B cell (primary cell): ENCODE measurements at regions not wholly inside any gene's neighbourhood (a gene's known extent, or its start where the extent isn't known, plus 50 kb on each side); places are given as distances from the start of the nearest gene placed in this dataset.

Experiments
- ATAC-seq: fragments of 200-7000 bp; cut with Tn5 transposase; one replicate; pipeline ENCODE4 v1.10.0; 2021; ENCODE audit warnings: low read depth, mild to moderate bottlenecking, moderate number of reproducible peaks, moderate library complexity
- CTCF ChIA-PET: fragments of 350-600 bp; sonication (Branson Sonifier 250); formaldehyde crosslinking; loops from one replicate; lab custom pipeline; 2021; ENCODE audit warnings: antibody characterized with exemption, inconsistent platforms; lab: Charles Lee
- POLR2A ChIA-PET: fragments of 350-600 bp; sonication (Branson Sonifier 250); formaldehyde crosslinking; loops from one replicate; lab custom pipeline; 2021; ENCODE audit warnings: antibody characterized with exemption; lab: Charles Lee
- DNase-seq: peaks from one replicate; pipeline ENCODE4 v3.0.0; 2013
- H2AFZ ChIP-seq: 2 replicates; pipeline ENCODE4 v1.6.1; 2012; ENCODE audit warnings: mild to moderate bottlenecking, low read depth, low read length; ENCODE audit not compliant: insufficient read depth, poor library complexity, severe bottlenecking
- H3K27ac ChIP-seq, 2 donors: 1 replicate in 1 of 2; 2 replicates in 1 of 2; pipeline ENCODE4 v1.5.1; 2012 to 2013; ENCODE audit warnings: low read length in 2 of 2, mild to moderate bottlenecking in 2 of 2, moderate library complexity in 1 of 2
- H3K27me3 ChIP-seq, 4 experiments: fragments of 200-600 bp in 1 of 4; sonication (generic) in 1 of 4; replicated peaks in 1 of 4; 1 replicate in 2 of 4; 2 replicates in 2 of 4; pipeline versions ENCODE4 v1.6.1 to v1.7.0; 2013 to 2016; ENCODE audit warnings: low read length in 3 of 4, mild to moderate bottlenecking in 2 of 4, mixed read lengths in 1 of 4, moderate library complexity in 1 of 4; ENCODE audit not compliant: insufficient read depth in 4 of 4, control insufficient read depth in 3 of 4; ENCODE audit errors: control extremely low read depth in 1 of 4
- H3K36me3 ChIP-seq, 2 experiments: replicated peaks in 1 of 2; 1 replicate in 1 of 2; 2 replicates in 1 of 2; pipeline versions ENCODE4 v1.6.1 to v1.7.1; 2013; ENCODE audit warnings: low read length in 1 of 2; ENCODE audit not compliant: insufficient read depth in 2 of 2, control insufficient read depth in 1 of 2; ENCODE audit errors: control extremely low read depth in 1 of 2, extremely low read depth in 1 of 2
- H3K4me1 ChIP-seq, 2 donors: fragments of 200-600 bp in 1 of 2; sonication (generic) in 1 of 2; 1 replicate in 1 of 2; 2 replicates in 1 of 2; pipeline versions ENCODE4 v1.5.1 to v1.6.1; 2013 to 2017; ENCODE audit warnings: low read length in 2 of 2; ENCODE audit not compliant: control insufficient read depth in 2 of 2, insufficient read depth in 2 of 2
- H3K4me2 ChIP-seq: replicated peaks from 2 replicates; pipeline ENCODE3; 2012; ENCODE audit warnings: mild to moderate bottlenecking, low read depth, low read length; ENCODE audit not compliant: poor library complexity, severe bottlenecking
- H3K4me3 ChIP-seq, 5 experiments: fragments of 200-600 bp in 1 of 5; sonication (generic) in 1 of 5; 1 replicate in 3 of 5; 2 replicates in 2 of 5; pipeline versions ENCODE4 v1.5.1 to v1.7.0; 2011 to 2016; ENCODE audit warnings: low read length in 4 of 5, mild to moderate bottlenecking in 4 of 5, low read depth in 2 of 5, control low read depth in 1 of 5, moderate library complexity in 1 of 5; ENCODE audit not compliant: insufficient read depth in 1 of 5; ENCODE audit errors: control extremely low read depth in 1 of 5, extremely low read depth in 1 of 5
- H3K79me2 ChIP-seq: fragments of 200-600 bp; sonication (generic); one replicate; pipeline ENCODE4 v1.6.0; 2016; ENCODE audit warnings: low read length; ENCODE audit not compliant: control insufficient read depth, insufficient read depth
- H3K9ac ChIP-seq: fragments of 200-600 bp; sonication (generic); 2 replicates; pipeline ENCODE4 v1.6.1; 2017; ENCODE audit warnings: mild to moderate bottlenecking, low read length, moderate library complexity
- H3K9me3 ChIP-seq, 3 donors: one replicate each; pipeline versions ENCODE4 v1.6.1 to v1.7.1; 2013; ENCODE audit warnings: low read length in 2 of 3; ENCODE audit not compliant: control insufficient read depth in 2 of 3, insufficient read depth in 1 of 3; ENCODE audit errors: control extremely low read depth in 1 of 3
- H4K20me1 ChIP-seq: 2 replicates; pipeline ENCODE4 v1.6.0; 2012; ENCODE audit warnings: mild to moderate bottlenecking, low read length; ENCODE audit not compliant: insufficient read depth, control insufficient read depth, poor library complexity, severe bottlenecking
- H3K27ac Mint-ChIP-seq: one replicate; pipeline ENCODE4 v1.8.0; 2021; ENCODE audit warnings: mixed read lengths
- H3K27me3 Mint-ChIP-seq: one replicate; pipeline ENCODE4 v1.8.0; 2021; ENCODE audit warnings: mixed read lengths
- H3K4me1 Mint-ChIP-seq: one replicate; pipeline ENCODE4 v1.8.0; 2021; ENCODE audit warnings: mixed read lengths
- H3K4me3 Mint-ChIP-seq: one replicate; pipeline ENCODE4 v1.8.0; 2021; ENCODE audit warnings: mixed read lengths
- H3K9me3 Mint-ChIP-seq: one replicate; pipeline ENCODE4 v1.8.0; 2022; ENCODE audit warnings: mixed read lengths; ENCODE audit not compliant: insufficient read depth
- EZH2 ChIP-seq: IDR thresholded peaks from 2 replicates; pipeline ENCODE4 v1.6.1; 2012; ENCODE audit warnings: borderline replicate concordance, low read depth, mild to moderate bottlenecking, moderate library complexity, low read length; ENCODE audit not compliant: insufficient read depth, poor library complexity, severe bottlenecking
- WGBS: methylation state at CpG from one replicate; pipeline ENCODE4 v1.1.5; 2013; ENCODE audit warnings: missing lambda C conversion rate; ENCODE audit not compliant: insufficient coverage; 5-methylcytosine and 5-hydroxymethylcytosine counted together
- intact Hi-C: fragments of 100-400 bp; cut with micrococcal nuclease; formaldehyde crosslinking; loops from one replicate; pipeline ENCODE4 v1.10.0; 2022
- TF ChIP-seq, protein P1 (sequence below): fragments of 200-600 bp; IDR thresholded peaks from one replicate; pipeline ENCODE4 v1.8.0; 2022; ENCODE audit warnings: antibody characterized with exemption, mild to moderate bottlenecking

GRCh38 chr16:48081656-48082055 is 74.1 kb downstream of the ABCC12 start:
- Mint-ChIP-seq H3K27ac (no peak overlapping the region), H3K4me3 (no peak overlapping the region), H3K4me1 (no peaks in the 10 kb centered on the region), H3K9me3 (no peaks in the 10 kb centered on the region), H3K27me3 (peaks cover 29% of the 10 kb centered on the region)
- ATAC-seq (no peak), DNase-seq (no peak)
- ChIA-PET CTCF (no interaction called here), POLR2A (no interaction called here)
- Histone ChIP-seq H4K20me1 (no peaks in the 10 kb centered on the region), H3K9me3 (peaks cover 0 to 3% (median 0%) of the 10 kb centered on the region in 3 donors), H3K79me2 (no peaks in the 10 kb centered on the region), H3K27ac (no peak overlapping the region), H2AFZ (no peak overlapping the region), H3K4me2 (no peak overlapping the region), H3K36me3 (no peaks in the 10 kb centered on the region), H3K4me3 (no peak overlapping the region), H3K27me3 (peaks cover 0 to 6% (median 0%) of the 10 kb centered on the region in 4 experiments), H3K9ac (no peak overlapping the region), H3K4me1 (no peaks in the 10 kb centered on the region)
- intact Hi-C loops: no loop called here
- WGBS: 89% methylated on average over 3 of the region's 3 CpGs
- TF ChIP-seq, protein P1, sequence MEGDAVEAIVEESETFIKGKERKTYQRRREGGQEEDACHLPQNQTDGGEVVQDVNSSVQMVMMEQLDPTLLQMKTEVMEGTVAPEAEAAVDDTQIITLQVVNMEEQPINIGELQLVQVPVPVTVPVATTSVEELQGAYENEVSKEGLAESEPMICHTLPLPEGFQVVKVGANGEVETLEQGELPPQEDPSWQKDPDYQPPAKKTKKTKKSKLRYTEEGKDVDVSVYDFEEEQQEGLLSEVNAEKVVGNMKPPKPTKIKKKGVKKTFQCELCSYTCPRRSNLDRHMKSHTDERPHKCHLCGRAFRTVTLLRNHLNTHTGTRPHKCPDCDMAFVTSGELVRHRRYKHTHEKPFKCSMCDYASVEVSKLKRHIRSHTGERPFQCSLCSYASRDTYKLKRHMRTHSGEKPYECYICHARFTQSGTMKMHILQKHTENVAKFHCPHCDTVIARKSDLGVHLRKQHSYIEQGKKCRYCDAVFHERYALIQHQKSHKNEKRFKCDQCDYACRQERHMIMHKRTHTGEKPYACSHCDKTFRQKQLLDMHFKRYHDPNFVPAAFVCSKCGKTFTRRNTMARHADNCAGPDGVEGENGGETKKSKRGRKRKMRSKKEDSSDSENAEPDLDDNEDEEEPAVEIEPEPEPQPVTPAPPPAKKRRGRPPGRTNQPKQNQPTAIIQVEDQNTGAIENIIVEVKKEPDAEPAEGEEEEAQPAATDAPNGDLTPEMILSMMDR: no peak
- TF ChIP-seq EZH2: no peak

DNA sequence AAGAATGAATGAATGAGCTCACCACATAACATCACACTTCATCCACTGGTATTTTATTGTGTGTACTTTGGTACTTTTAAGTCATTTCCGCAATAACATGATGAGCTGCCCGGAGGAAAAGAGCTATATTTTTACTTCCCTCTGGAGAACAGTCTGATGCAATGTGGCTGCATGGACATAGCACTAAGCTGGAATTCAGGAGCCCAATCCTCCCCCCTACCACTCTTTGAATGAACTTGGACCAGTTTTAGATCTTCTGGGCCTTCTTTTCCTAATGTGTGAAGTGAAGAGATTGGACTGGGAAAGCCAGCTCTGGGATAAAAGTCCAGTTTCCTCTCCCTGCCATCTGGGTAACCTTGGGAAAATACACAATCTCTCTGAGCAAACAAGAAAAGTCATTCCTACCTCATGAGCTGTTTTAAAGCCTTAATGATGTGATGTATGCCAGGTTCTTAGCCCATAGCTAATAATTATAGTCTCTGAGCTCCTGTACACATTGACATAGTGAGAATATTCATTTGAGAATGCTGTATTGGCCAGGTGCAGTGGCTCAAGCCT is 79.3 kb downstream of the ABCC12 start:
- Histone ChIP-seq H3K36me3 (no peaks in the 10 kb centered on the region), H3K79me2 (no peaks in the 10 kb centered on the region), H3K27ac (no peak overlapping the region), H3K4me3 (no peak overlapping the region), H3K4me1 (no peaks in the 10 kb centered on the region), H4K20me1 (no peaks in the 10 kb centered on the region), H3K9ac (no peak overlapping the region), H3K27me3 (peaks cover 0 to 6% (median 0%) of the 10 kb centered on the region in 4 experiments), H3K4me2 (no peak overlapping the region), H3K9me3 (no peaks in the 10 kb centered on the region), H2AFZ (no peak overlapping the region)
- POLR2A ChIA-PET: no interaction called here
- Mint-ChIP-seq H3K9me3 (no peaks in the 10 kb centered on the region), H3K27ac (no peak overlapping the region), H3K4me3 (no peak overlapping the region), H3K4me1 (no peaks in the 10 kb centered on the region), H3K27me3 (peaks cover 26% of the 10 kb centered on the region)
- TF ChIP-seq, protein P1: no peak
- no peak for TF ChIP-seq EZH2
- WGBS: 80% methylated on average over 1 of the region's 2 CpGs
- CTCF ChIA-PET: no interaction called here
- no peak for DNase-seq
- ATAC-seq: no peak
- intact Hi-C loops: no loop called here
